ENCODE measurements at regions not wholly inside any gene's neighbourhood (a gene's known extent, or its start where the extent isn't known, plus 50 kb on each side); places are given as distances from the start of the nearest gene placed in this dataset.

DNA sequence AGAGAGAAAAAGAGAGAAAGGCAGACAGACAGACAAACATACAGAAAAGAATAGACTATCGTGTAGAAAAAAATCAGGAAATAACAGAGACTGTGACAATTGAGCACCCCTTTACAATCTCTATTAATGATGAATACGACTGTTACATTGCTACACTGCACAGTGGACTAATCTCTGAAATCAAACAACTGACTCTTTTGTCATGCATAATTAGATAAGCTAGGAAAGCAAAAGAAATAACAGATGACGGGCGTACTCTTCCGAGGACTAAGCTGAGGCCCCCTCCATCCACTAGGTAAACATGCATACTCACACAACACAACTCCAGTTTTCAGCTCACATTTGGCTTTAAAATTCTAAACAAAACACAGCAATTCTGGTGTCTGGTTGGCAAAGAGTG is 267.0 kb downstream of the NOL4 start:
- DNase-seq = no peak

DNA sequence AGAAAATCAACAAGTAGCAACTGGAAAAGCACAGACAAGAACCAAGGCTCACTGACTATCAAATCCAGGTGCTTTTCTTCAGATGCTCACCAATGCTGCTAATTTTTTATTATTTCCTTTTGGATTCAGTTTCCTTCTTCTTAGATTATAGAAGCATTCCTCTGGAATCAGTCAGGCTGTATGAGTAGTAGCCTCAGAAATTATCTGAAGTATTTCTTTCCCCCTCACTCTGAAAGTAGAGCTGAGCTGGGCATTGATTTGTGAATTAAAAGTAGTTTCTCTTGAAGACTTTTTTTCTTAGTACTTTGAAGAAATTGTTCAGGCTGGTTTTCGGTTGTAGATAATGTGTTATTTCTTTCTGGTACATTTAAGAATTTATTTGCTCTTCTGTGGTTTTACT is 273.7 kb downstream of the NOL4 start:
- no peak for DNase-seq

DNA sequence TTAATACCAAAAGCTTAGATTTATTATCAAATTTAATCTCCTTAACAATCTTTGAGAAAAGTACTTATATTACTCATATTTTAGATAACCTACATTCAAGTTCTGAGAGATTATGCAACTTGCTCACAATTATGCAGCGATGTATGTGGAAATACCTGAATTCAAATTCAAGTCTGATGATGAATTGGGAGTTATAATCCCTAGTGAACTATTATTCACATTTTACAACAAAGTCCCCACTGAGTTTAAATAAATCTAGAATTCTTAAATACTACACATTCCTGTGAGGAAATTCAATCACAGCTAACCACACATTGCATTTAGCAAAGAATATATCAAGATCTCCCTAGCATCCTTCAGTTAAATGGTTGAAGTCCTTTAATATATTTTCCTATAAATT is 278.4 kb downstream of the NOL4 start:
- no peak for DNase-seq

DNA sequence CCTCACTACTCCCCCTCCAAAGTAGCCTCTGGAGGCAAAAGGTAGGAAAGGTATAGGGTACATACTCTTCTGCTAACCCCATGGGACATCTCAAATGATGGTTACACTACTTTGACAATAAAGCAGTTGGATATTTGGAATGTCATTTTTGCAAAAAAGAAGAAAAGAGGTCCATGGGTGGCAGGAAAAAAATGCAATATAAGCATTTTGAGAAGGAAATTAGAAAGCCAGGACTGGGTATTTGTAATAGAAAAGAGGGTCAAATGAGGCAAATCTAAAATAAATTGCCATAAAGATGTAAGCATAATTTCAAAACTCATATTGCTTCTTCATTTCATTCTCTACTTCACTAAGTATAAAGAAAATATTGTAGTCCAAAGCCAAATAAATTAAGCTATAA is 280.2 kb downstream of the NOL4 start:
- DNase-seq = no peak

DNA sequence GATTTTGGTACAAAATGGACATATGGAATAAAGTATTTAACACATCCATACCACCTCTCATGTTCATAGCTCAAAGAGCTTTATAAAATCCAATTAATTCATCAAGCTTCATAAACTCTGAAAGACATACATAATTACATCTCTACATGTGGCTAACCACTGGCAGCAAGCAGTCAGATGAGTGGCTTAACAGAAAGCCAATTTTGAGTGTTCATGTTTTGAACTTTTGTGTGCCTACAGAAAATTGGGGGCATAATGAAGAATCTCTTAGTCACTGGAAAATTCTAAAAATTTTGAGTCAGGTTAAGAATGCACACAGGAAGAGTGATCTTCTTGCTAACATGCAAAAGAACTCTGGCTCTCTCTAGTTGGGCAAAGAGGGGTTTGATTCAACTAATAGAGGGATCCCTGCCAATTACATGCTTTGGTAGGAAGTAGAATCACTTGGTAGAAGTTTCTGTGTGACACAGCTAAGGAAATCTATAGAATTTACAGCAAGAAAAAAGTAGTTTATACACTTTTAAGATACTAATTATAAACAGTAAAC is 287.4 kb downstream of the NOL4 start:
- DNase-seq = no peak

DNA sequence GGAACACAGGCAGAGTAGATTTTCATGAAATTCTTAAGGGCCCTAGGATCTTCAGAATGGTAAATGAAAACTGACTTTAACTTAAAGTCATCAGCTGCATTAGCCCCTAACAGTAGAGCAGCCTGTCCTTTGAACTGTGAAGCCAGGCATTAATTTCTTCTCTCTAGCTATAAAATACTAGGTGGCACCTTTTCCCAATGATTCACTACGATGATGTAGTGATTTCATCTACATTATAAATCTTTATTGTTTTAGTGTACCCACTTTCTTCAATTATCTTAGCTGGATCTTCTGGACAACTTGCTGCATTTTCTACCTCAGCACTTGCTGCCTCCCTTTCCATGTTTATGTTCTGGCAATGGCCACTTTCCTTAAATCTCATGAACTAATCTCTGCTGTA is 290.5 kb downstream of the NOL4 start:
- DNase-seq = no peak

DNA sequence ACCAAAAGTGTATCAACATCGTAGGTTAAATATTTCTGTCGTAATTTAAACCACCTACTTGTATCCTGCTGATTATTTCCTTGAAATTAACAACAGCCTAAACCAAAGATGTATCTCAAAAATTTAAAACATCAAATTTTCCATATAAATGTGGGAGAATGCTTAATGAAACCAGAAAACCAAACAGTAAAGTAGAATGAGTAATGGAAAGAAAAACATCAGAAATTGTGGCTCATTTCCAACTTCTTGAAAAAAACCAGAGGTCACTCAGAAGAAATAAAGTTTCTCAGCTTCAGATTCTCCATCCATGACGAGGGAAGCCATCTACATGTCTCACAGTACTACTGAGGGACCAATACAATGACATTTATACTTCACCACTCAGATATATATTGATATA is 296.5 kb downstream of the NOL4 start:
- DNase-seq = no peak

DNA sequence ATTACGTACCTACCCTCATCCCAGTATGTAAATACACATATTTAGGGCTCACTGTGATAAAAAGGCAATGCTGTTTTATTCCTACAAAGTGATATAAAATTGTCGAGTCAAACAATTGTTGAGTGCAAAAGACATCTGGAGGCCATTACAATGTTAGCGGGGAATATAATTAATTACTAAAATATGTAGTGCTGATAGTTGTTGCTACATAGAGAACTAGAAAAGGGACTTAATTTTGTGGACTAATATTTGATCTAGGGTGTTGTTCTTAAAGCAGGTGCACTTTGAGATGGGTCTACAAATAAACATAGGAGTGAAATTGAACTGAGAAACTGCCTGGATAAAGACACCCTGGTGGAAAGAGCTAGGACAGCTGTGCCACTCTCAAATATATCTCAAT is 300.1 kb downstream of the NOL4 start:
- DNase-seq = no peak

DNA sequence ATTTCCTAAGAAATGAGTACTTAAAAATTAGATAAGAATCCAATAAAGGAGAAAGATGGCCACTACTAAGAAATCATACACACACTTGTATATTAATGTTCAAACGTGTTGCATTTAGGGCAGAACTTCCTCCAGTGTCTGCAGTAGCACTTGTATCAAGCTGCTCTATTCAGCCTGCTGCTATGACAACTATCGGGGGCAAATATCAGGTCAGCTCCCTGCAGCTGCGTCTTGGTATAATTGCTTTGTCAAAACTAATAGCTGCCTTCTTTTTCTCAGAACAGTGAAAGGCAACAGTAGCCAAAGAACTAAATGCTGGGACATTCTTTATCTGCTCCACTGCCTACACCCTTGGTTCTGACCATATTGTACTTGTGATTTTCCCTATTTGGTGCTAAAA is 300.7 kb downstream of the NOL4 start:
- DNase-seq = no peak

DNA sequence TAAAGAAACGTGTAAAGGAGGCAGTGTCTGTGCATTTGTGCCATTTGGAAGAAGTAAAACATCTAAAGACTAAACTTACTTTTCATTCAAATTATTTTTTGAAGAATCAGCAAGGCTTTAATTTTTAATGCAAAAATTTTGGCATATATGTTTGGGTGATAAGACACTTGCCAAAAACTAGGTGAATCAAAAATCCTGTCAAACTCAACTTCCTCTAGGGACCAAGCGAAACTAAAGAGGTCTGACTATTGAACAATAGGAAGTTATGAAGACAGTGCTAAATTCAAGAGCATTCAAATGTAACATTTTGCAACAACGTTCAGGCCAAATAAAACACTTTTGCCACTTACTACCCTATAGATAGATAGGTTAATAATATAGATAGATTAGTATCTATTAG is 306.1 kb downstream of the NOL4 start:
- no peak for DNase-seq

DNA sequence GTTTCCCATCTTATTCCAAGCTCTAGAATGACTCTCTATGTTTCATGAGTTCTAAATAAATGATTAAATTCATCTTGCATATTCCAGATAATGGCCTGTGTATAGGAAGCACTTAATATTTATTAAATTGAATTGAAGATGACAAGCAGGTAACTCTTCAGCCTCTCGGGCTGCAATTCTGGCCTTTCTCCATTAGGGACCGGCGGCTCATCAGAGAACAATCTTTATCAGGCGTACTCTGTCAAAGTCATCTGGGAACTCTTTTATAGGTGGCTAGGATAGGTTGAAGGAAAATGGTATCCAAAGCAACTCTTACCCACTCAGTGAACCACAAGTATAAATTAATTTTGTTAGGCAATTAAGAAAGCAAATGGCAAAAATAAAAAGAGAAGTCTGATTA is 308.5 kb downstream of the NOL4 start:
- no peak for DNase-seq

DNA sequence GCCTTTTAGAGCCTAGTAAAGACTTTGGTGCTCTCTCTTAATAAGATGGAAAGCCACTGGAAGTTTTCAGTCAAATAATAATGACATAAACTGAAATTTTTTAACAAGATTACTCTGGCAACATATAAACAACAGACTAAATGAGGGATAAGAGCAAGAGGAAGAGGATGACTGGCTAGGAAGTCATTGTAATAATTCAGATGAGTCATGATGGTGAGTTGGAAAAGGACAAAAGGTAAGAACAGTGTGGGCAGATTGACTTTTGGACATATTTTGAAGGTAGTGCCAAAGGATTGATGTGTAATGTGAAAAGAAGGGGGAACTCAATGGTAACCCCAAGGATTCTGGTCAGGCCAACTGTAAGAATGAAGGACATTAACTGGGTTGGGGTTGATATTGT is 310.3 kb downstream of the NOL4 start:
- no peak for DNase-seq

DNA sequence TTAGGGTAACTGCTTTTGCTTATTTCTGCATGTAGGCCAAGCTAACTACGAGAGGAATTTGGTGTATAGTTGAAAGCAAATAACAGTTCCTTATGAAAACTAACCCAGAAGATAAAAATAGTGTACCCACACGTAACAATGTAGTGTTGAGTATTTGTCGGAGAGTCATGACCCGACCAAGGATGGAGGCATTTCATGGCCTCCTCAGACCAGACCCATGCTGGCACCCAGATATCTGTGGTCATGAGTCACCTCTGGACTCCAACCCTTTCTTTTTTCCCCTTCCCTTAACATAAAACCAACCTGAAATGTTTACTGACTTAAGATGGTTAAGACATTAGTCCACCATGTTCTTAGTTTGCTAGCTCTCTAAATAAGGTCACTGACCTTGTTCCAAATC is 318.7 kb downstream of the NOL4 start:
- no peak for DNase-seq

DNA sequence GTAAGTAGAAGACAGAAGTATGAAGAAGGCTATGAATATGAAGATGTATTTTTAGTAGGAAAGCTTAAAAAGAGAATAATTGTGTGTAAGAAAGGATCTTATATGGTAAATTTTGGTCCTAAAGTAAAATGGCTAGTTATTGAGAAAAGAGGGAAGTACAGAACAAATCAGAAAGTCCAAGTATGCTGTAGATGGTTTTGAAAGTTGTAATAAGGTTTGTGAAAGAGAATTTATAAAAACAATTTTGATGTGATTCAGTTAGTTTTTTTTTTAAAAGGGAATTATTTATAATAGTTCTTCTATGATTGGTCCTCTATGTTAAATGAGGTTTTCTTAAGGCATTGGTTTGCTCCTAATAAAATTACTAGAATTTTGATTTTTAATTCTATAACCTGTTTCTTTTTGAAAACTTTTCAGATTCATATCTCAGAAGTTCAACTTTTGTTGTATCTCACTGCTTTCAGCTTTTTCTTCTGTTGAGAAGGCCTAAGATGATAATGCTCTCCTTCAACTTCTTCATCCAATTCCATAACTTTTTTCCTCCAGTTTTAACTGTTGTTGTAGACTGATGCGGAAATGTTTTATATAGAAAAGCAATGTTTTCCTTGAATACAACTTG is 322.7 kb downstream of the NOL4 start:
- DNase-seq = no peak

DNA sequence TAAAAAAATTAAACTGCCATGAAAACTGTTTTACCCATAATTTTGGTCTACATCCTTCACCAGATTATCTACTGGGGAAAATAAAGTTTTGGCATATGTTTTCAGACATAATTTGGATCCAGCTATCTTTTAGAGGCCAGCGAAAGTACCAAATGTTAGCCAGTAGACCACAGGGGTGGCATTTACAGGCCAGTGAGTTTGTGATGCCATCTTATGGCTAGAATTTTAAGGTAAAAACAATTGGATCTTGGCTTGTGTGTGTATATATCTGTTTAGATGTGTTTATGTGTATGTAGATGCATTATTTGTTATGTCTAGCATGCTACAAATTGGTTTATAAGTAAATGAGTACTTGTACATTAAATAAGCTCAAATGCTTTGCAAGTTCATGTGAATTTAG is 322.6 kb downstream of the ASXL3 start:
- DNase-seq = no peak

DNA sequence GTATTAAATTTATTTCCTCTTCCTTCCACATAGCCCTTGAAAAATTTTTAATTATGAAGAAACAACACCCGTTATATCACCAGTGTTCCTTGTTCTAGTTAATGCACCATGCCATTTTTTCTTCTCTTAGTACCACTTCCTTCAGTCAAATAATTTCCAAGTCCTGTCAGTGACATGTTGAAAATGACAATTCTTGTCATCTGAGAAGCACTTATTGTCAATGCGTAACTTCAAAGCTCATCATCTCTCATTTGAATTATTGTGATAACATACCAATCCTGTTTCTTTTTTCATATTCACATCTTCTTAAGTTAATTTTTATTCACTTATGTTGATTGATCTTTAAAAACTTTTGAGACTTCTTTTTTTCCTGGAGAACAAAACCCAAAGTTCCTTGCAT is 320.4 kb downstream of the ASXL3 start:
- no peak for DNase-seq

DNA sequence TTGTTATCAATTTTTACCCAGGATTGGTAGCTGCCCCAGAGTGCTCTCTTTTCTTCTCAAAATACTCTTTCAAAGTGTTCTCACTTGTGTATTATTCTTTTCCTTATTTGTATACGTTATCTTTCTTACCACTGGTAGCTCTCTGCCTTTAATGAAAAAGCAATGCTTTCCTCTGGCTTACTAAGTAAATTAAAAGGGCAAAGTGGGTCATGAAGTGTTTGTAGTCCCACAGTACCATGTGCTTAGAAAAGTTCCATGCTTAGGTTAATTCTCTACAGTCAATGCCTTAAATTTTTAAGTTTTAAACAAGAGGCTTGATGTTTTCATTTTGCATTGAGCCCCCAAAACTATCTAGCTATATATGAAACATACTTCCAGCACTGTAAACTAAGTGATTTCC is 300.2 kb downstream of the ASXL3 start:
- no peak for DNase-seq

DNA sequence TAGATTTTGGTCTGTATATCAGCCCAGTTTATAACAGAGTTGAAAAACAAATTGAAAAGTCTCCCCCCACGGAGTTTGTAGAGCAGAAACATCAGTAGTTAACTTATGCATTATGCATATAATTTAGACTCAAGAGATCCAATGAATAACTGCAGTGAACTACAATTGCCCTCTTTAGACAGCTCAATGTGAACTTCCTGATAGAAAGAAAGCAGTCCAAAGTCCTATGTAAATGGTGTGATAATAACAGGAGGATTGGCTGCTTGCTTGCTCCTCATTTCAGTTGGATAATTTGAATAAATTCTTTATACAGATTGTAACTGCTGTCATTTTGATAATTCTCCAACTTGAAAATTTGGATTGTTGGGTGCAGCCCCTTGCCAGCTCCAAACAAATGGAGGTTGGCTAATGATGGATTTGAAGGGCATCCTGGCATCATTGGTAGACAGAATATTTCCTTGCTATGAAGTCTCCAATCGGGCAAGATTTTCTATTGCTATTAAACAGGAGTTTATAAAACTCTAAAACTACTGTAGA is 297.1 kb downstream of the ASXL3 start:
- DNase-seq = no peak

DNA sequence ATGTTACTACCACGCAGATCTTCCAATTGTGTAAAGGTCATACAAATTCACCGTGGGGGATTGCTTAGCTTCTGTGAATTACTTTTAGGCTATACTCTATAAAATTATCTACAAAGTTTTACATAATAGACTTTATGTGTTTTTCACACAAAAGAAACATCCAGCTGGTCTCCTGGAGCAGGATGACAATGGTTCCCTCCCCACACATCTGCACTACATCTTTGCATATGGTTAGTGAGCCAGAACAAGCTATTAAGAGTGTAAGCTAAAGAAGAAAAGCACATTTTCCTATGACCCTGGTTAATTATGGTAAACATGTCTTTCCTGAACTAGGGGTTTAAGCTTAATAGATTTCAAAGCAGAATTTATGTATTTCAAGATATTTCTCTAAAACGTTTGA is 295.1 kb downstream of the ASXL3 start:
- DNase-seq = no peak

DNA sequence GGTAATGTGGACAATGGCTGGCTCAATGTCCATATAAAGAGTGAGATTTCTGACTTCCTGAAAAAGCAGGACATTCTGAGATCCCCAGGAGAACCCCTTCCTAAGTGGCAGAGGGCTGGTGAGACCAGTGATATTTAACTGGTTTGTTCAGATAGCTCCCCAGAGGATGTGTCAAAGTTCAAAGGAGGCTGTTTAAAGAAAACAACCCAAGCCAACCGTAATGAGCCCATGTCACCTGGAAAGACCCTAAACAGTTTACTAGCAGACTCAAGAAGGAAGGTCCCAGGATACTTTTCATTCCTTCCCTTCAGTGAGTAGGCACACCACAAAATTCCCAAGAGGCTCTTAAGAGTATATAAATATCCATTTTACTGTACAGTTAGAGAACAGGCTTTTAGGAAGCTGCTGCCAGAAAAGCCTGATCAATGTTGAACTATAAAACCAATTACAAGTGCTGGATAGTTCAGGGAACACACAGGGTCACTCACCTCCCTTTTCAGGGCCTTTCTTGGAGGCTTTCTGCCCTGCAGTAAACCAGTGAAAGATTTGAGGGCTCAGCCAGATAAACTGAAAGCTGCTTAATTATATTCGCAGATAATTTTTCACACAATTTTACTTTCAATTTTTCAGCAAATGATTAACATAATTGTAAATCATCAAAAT is 293.5 kb downstream of the ASXL3 start:
- DNase-seq = no peak

DNA sequence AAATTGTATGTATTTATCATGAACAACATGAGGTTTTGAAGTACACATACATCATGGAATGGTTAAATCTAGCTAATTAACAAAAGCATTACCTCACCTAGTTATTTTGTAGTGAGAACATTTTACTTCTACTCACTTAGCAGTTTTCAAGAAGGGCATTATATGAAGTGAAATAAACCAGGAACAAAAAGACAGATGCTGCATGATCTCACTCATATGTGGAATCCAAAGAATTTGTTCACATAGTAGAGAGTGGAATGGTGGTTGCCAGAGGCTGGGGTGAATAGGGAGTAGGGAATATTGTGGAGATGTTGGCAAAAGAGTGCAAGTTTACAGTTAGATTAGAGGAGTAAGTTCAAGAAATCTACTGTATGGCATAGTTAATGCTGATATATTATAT is 292.0 kb downstream of the ASXL3 start:
- no peak for DNase-seq

DNA sequence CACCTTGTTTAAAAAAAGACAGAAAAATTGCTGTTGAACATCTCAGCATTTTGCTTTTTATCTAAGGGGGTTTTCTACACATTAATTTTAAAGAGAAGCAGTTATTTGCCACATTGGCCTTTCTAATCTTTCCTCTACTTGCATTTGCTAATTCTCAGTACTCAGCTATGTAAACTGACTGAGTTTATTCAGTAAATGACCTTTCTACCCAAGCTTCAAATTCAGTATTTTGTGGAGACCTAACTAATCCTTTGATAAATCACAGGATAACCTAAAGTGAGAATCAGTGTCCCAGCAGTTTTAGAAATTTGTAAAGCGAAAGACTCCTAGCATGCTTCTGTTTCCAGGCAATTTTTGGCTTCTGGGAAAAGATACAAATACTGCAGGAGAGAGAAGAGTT is 288.4 kb downstream of the ASXL3 start:
- no peak for DNase-seq

DNA sequence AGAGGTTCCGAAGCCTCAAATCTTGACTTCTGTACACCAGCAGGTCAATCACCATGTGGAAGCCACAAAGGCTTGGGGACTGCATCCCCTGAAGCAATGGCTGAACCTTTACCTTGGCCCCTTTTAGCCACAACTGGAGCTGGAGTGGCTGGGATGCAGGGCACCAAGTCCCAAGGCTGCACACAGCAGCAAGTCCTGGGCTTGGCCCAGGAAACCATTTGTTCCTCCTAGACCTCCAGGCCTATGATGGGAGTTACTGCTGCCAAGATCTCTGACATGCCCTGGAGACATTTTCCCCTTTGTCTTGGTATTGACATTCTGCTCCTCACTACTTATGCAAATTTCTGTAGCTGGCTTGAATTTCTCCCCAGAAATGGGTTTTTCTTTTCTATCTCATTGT is 285.9 kb downstream of the ASXL3 start:
- no peak for DNase-seq

DNA sequence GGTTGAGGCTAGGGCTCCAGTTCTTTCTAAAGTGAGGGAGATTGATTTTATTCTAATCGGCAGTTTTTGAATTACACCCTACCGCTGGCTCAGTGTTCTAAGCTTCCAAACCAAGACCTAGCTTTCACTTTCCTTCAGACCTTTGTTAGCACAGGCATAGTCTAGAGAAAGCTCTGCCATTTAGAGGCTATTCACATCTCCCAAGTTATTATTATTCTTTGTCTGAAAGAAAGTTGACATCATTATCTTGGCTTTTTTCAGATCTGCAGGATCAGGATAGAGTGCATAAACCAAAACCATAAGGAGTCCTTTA is 276.8 kb downstream of the ASXL3 start:
- DNase-seq = no peak

Measured in right lung (tissue), 2 donors.